Choroid plexus epithelial cell (primary cell): ENCODE measurements at regions not wholly inside any gene's neighbourhood (a gene's known extent, or its start where the extent isn't known, plus 50 kb on each side); places are given as distances from the start of the nearest gene placed in this dataset.

Experiments used
- DNase-seq: peaks from one replicate; pipeline ENCODE4 v3.0.0-alpha.2; 2010; ENCODE audit warnings: low read depth
- H3K4me3 ChIP-seq: 2 replicates; pipeline ENCODE4 v1.5.1; 2011; ENCODE audit warnings: low read depth, mild to moderate bottlenecking, control low read depth, low read length, moderate library complexity
- TF ChIP-seq, protein P1 (sequence below): conservative IDR thresholded peaks from 2 replicates; pipeline ENCODE4 v1.5.1; 2011; ENCODE audit warnings: low read depth, mild to moderate bottlenecking, control low read depth, inconsistent platforms, low read length, moderate library complexity

DNA sequence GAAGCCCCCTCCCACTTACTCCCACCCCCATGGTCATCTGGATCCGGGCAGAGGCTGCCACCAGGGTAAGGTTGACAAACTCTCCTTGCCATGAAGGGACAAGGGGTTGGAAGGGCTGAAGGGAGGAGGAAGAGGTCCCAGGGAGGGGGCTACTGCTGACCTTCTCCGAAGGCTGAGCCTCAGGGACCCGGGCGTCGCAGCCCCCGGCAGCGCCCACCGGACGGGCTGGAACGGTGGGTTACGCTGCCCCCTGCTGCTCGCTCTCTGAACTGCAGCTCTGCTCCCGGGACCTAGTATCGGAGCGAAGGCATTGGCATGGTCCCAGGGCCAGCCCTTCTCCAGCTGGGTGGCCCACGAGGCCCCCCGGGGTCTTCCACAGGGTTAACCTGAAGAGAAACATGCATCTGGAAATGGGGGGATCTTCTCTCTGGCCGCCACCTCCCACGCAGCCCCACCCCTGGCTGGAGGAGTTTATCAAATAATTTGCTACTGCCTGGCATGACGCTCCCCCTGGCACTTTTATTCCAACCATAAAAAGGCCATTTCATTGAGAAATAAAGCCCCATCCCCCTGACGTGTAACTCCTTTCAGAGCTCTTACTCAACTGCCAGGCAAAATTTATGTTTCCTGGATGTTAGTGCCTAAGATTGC is 70.4 kb upstream of the TARDBP start:
- DNase-seq = peak; percentile 28
- no peak overlapping the region for H3K4me3 ChIP-seq
- TF ChIP-seq, protein P1, sequence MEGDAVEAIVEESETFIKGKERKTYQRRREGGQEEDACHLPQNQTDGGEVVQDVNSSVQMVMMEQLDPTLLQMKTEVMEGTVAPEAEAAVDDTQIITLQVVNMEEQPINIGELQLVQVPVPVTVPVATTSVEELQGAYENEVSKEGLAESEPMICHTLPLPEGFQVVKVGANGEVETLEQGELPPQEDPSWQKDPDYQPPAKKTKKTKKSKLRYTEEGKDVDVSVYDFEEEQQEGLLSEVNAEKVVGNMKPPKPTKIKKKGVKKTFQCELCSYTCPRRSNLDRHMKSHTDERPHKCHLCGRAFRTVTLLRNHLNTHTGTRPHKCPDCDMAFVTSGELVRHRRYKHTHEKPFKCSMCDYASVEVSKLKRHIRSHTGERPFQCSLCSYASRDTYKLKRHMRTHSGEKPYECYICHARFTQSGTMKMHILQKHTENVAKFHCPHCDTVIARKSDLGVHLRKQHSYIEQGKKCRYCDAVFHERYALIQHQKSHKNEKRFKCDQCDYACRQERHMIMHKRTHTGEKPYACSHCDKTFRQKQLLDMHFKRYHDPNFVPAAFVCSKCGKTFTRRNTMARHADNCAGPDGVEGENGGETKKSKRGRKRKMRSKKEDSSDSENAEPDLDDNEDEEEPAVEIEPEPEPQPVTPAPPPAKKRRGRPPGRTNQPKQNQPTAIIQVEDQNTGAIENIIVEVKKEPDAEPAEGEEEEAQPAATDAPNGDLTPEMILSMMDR = peak; percentile 87

DNA sequence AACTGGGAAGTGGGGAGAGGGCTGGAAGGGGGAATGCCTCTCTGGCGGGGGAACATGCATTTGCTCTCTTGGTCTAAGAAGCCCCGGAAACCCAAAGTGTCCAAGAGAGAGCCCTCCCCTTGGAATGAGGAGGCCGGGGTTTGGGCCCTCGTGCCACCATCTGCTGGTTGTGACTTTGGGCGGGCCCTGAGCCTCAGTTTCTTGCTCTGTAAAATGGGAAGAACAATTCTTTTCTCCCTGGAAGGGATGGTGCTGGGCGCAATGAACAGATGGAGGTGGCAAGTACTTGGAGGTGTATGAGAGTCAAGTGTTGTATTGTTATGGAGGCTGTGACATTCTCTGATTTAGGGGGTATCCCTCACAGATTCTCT is 69.9 kb upstream of the TARDBP start:
- TF ChIP-seq, protein P1 = no peak
- no peak overlapping the region for H3K4me3 ChIP-seq
- no peak for DNase-seq

DNA sequence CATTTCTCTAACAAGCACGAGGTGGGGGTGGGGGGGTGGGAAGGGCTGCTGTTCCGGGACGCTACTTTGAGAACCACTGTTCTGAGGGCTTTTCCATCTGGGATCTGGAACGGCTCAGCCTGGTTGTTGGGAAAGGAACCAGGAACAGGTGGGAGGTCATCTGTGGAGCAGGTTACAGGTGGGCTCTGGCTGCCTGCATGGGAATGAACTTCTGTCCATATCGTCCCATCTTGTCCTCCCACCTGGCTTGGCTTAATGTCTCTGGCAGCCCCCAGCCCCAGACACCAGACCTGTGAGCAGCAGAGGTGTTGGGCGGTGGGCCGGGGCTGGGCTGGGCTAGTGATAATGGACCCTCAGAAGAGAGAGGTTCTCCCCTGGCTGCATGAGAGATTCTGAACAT is 69.4 kb upstream of the TARDBP start:
- H3K4me3 ChIP-seq = no peak overlapping the region
- DNase-seq = no peak
- TF ChIP-seq, protein P1 = no peak

DNA sequence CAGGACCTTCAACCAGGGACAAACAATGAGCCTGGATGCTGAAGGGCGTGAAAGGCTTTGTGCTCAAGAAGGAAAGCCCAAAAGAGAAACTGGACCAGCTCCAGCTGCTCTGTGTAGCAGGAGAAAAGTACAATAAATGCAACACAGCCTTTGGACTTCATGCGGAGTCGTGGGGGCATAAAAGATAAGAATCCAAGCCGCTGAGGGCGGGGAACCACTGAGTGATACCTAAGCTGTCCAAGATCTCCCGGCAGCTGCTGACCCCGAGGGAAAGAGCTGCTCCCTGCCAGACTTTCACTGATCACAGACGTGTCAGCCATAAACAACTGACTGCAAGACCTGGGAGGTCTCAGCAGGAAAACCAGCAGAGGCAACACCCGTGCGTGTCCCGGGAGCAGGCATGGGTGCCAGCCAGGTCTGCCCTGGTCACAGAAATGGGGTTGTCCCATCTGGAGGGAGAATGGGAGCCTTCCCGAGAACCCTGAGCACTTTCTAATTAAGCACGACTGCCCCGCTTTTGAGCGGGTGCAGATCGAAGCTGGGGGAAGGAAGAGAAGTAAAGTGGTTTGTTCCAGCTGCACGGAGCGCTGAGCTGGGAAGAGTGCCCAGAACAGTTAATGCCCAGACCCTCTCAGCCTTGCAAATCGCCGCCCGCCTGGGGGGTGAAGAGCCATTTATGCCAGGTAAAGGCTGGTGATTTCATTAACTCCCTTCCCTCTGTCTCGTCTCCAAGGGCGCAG is 68.3 kb upstream of the TARDBP start:
- TF ChIP-seq, protein P1 = no peak
- DNase-seq = peak; percentile 38
- H3K4me3 ChIP-seq = peak overlapping the region; percentile 30

DNA sequence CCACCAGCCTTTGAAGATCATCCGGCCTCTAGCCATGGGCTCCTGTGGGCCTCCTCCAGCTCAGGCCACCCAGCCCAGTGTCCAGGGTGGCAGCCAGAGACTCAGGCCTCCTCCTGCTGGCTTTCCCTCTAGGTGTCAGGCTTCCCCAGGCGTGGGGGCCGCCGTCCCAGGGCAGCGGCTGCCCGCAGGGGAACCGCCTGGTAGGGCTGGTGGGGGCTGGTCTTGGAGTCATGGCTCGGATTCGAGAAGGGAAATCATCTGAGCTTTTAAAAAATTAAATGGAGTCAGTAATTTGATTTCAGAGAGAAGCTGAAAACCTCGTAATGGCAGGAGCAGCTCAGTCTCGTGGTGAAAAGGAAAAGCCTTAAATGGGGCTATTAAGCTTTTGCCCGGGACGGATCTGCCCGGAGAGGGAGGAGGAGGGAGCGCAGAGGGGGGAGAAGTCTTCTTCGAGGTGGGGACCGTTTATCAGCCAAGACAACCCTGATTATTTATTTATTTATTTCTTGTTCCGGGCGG is 66.4 kb upstream of the TARDBP start:
- TF ChIP-seq, protein P1 = no peak
- DNase-seq = no peak
- H3K4me3 ChIP-seq = no peak overlapping the region

DNA sequence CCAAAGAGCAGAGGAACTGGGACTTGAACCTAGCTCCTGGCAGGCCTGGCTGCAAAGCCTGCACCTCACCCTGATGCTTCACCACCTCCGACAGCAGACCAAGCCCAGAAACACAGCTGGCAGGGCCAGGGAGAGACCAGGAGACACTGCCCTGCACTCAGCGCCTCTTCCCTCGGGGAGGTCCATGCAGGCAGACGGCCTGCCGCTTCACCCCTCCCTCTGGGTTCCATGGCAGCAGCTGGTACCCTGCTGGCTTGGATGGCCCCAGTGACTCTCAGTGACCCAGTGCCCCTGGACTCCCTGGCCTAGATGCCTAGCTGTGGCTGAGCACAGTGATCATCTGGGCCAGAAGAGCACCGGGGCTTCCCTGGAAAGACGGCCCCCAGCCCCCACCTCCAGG is 65.3 kb upstream of the TARDBP start:
- no peak overlapping the region for H3K4me3 ChIP-seq
- TF ChIP-seq, protein P1 = no peak

More for the DNA sequence above, 65.3 kb upstream of the TARDBP start:
- no peak for DNase-seq
